ENCODE measurements at regions not wholly inside any gene's neighbourhood (a gene's known extent, or its start where the extent isn't known, plus 50 kb on each side); places are given as distances from the start of the nearest gene placed in this dataset.

GRCh38 chr7:53541475-53541874 lies 506.0 kb downstream of the POM121L12 start:
- DNase-seq, result peak; percentile 55

- DNase-seq, result no peak
Measured at GRCh38 chr7:53542157-53542556, 506.7 kb downstream of the POM121L12 start.

Measured in NCI-H1092 treated with DMSO at 0.1 percent for 48 hours (cell line).